Glutamatergic neuron (in vitro differentiated cells): ENCODE measurements at regions not wholly inside any gene's neighbourhood (a gene's known extent, or its start where the extent isn't known, plus 50 kb on each side); places are given as distances from the start of the nearest gene placed in this dataset.

Experiments
- DNase-seq: peaks from one replicate; pipeline ENCODE4 v3.0.0; 2022
- H3K27ac Mint-ChIP-seq: one replicate; pipeline ENCODE4 v1.8.0; 2020; ENCODE audit warnings: mild to moderate bottlenecking, mixed read lengths, inconsistent platforms; ENCODE audit not compliant: unreplicated experiment
- H3K27me3 Mint-ChIP-seq: one replicate; pipeline ENCODE4 v1.8.0; 2020; ENCODE audit warnings: mild to moderate bottlenecking, moderate library complexity, mixed read lengths, inconsistent platforms; ENCODE audit not compliant: unreplicated experiment
- H3K36me3 Mint-ChIP-seq: one replicate; pipeline ENCODE4 v1.8.0; 2020; ENCODE audit warnings: mild to moderate bottlenecking, mixed read lengths, inconsistent platforms; ENCODE audit not compliant: unreplicated experiment
- H3K4me1 Mint-ChIP-seq: one replicate; pipeline ENCODE4 v1.8.0; 2020; ENCODE audit warnings: mild to moderate bottlenecking, low read depth, mixed read lengths, inconsistent platforms; ENCODE audit not compliant: unreplicated experiment
- H3K4me3 Mint-ChIP-seq: one replicate; pipeline ENCODE4 v1.8.0; 2020; ENCODE audit warnings: mild to moderate bottlenecking, mixed read lengths, inconsistent platforms; ENCODE audit not compliant: unreplicated experiment
- H3K9me3 Mint-ChIP-seq: one replicate; pipeline ENCODE4 v1.8.0; 2020; ENCODE audit warnings: mild to moderate bottlenecking, moderate library complexity, mixed read lengths, inconsistent platforms; ENCODE audit not compliant: unreplicated experiment
- CTCF ChIP-seq: fragments of 200-600 bp; sonication (generic); IDR thresholded peaks from one replicate; pipeline ENCODE4 v1.5.0; 2021; ENCODE audit not compliant: partially characterized antibody, unreplicated experiment

GRCh38 chr4:38281371-38282071 is 321.3 kb downstream of the PTTG2 start:
- Mint-ChIP-seq H3K4me3 (no peak overlapping the region), H3K9me3 (peaks cover 3% of the 10 kb centered on the region), H3K27me3 (no peaks in the 10 kb centered on the region), H3K27ac (no peak overlapping the region), H3K4me1 (no peaks in the 10 kb centered on the region), H3K36me3 (no peaks in the 10 kb centered on the region)
- no peak for DNase-seq
- no peak for TF ChIP-seq CTCF

- no peaks in the 10 kb centered on the region for H3K36me3 Mint-ChIP-seq
- peaks cover 3% of the 10 kb centered on the region for H3K9me3 Mint-ChIP-seq
- no peak overlapping the region for H3K4me3 Mint-ChIP-seq
- TF ChIP-seq CTCF = no peak
- H3K27ac Mint-ChIP-seq = no peak overlapping the region
- no peaks in the 10 kb centered on the region for H3K27me3 Mint-ChIP-seq
- DNase-seq = no peak
- H3K4me1 Mint-ChIP-seq = no peaks in the 10 kb centered on the region
Measured at GRCh38 chr4:38283724-38284123, 323.5 kb downstream of the PTTG2 start.

GRCh38 chr4:38284294-38285030 is 324.3 kb downstream of the PTTG2 start:
- Mint-ChIP-seq H3K36me3 (no peaks in the 10 kb centered on the region), H3K27ac (no peak overlapping the region), H3K4me3 (no peak overlapping the region), H3K27me3 (no peaks in the 10 kb centered on the region), H3K4me1 (no peaks in the 10 kb centered on the region), H3K9me3 (peaks cover under 1% of the 10 kb centered on the region)
- DNase-seq = no peak
- no peak for TF ChIP-seq CTCF

GRCh38 chr4:38287101-38287851 is 327.1 kb downstream of the PTTG2 start:
- Mint-ChIP-seq H3K4me1 (no peaks in the 10 kb centered on the region), H3K4me3 (no peak overlapping the region), H3K9me3 (peaks cover 3% of the 10 kb centered on the region), H3K36me3 (peaks cover 5% of the 10 kb centered on the region), H3K27ac (no peak overlapping the region), H3K27me3 (no peaks in the 10 kb centered on the region)
- TF ChIP-seq CTCF = no peak
- DNase-seq = no peak
